ENCODE measurements at regions not wholly inside any gene's neighbourhood (a gene's known extent, or its start where the extent isn't known, plus 50 kb on each side); places are given as distances from the start of the nearest gene placed in this dataset.

- DNase-seq, result no peak
Observed at GRCh38 chr7:25515633-25516275, 287.5 kb upstream of the NPVF start.

GRCh38 chr7:25517906-25518305 is 289.6 kb upstream of the NPVF start:
- DNase-seq, result no peak

- peak; percentile 46 for DNase-seq
Observed at GRCh38 chr7:25520017-25520416, 291.7 kb upstream of the NPVF start.

- DNase-seq, result no peak
Observed at GRCh38 chr7:25520516-25520915, 292.2 kb upstream of the NPVF start.

GRCh38 chr7:25521236-25521635 is 292.9 kb upstream of the NPVF start:
- no peak for DNase-seq

- no peak for DNase-seq
Observed at GRCh38 chr7:25522727-25523126, 294.4 kb upstream of the NPVF start.

- DNase-seq, result no peak
Observed at GRCh38 chr7:25527665-25528170, 299.4 kb upstream of the NPVF start.

GRCh38 chr7:25529320-25529719 is 301.0 kb upstream of the NPVF start:
- no peak for DNase-seq

GRCh38 chr7:25536851-25537250 is 308.6 kb upstream of the NPVF start:
- no peak for DNase-seq

- DNase-seq, result no peak
Observed at GRCh38 chr7:25537662-25538375, 309.5 kb upstream of the NPVF start.

- peak; percentile 74 for DNase-seq
Observed at GRCh38 chr7:25541094-25541821, 313.0 kb upstream of the NPVF start.

- no peak for DNase-seq
Observed at GRCh38 chr7:25541877-25542276, 313.6 kb upstream of the NPVF start.

GRCh38 chr7:25543210-25543609 is 314.9 kb upstream of the NPVF start:
- no peak for DNase-seq

GRCh38 chr7:25543798-25544197 is 315.5 kb upstream of the NPVF start:
- DNase-seq, result no peak

- DNase-seq, result no peak
Observed at GRCh38 chr7:25544254-25544653, 316.0 kb upstream of the NPVF start.

GRCh38 chr7:25545124-25546008 is 317.1 kb upstream of the NPVF start:
- no peak for DNase-seq

GRCh38 chr7:25546306-25546705 is 318.0 kb upstream of the NPVF start:
- no peak for DNase-seq

GRCh38 chr7:25549271-25549921 is 321.1 kb upstream of the NPVF start:
- peak; percentile 61 for DNase-seq

GRCh38 chr7:25550149-25550548 is 321.9 kb upstream of the NPVF start:
- no peak for DNase-seq

- no peak for DNase-seq
Observed at GRCh38 chr7:25552998-25553397, 324.7 kb upstream of the NPVF start.

GRCh38 chr7:25553580-25554291 is 325.4 kb upstream of the NPVF start:
- no peak for DNase-seq

All from left kidney (tissue), 1 donor.